GM23248 (cell line): ENCODE measurements at regions not wholly inside any gene's neighbourhood (a gene's known extent, or its start where the extent isn't known, plus 50 kb on each side); places are given as distances from the start of the nearest gene placed in this dataset.

Experiments
- EZH2 ChIP-seq: fragments of 200-600 bp; sonication (generic); IDR thresholded peaks from 2 replicates; pipeline ENCODE4 v1.6.1; 2018; ENCODE audit warnings: antibody characterized with exemption, mild to moderate bottlenecking; ENCODE audit not compliant: insufficient read depth, poor library complexity, severe bottlenecking
- EZH2phosphoT487 ChIP-seq: fragments of 200-600 bp; sonication (generic); IDR thresholded peaks from 2 replicates; pipeline ENCODE4 v1.6.1; 2018; ENCODE audit warnings: antibody characterized with exemption, moderate library complexity, mild to moderate bottlenecking, low read depth; ENCODE audit not compliant: insufficient read depth

DNA sequence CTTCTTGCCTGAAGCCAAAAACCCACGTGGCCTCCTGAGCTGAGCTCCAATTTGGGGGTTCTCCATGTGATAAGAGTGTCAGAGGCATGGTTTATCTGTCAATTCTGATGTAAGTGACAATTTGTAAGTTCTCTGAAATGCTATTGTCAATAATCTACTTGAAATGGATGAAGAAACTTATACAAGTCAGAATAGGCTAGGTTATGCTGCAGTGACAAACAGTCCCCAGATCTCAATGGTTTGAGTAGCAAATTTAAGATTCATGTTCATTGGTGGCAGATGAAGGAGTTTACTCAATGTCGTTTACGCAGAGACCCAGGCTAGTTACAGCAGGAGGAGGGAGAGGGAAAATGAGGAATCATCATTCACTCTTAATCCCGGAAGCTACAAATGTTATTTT lies 352.4 kb downstream of the KIF16B start:
- no peak for TF ChIP-seq EZH2
- no peak for TF ChIP-seq EZH2phosphoT487
